M059J (cell line): ENCODE measurements at regions not wholly inside any gene's neighbourhood (a gene's known extent, or its start where the extent isn't known, plus 50 kb on each side); places are given as distances from the start of the nearest gene placed in this dataset.

Experiments used
- DNase-seq: peaks from one replicate; pipeline ENCODE4 v3.0.0-alpha.2; 2012; ENCODE audit warnings: low read depth

GRCh38 chr3:35849496-35849895, 210.2 kb downstream of the ARPP21 start:
- DNase-seq, result no peak

DNA sequence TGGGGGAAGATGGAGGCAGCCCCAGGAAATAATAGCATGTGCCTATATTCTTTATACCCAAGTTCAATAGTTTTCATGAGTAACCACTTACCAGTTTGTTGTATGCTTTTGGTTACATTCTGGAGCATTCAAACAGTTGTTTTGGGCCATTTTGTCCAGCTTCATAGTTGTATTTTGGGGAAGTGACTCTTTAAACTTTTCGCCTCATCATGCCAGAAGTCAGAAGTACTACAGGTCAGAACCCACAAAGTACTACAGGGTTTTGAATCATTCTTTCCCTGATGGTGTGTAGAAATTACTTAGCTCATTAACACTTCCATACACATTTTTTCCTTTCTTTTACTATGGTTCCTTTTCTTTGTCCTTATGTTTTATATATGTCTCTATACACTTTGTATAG, 210.6 kb downstream of the ARPP21 start:
- no peak for DNase-seq

GRCh38 chr3:35857004-35857403, 217.7 kb downstream of the ARPP21 start:
- no peak for DNase-seq

- no peak for DNase-seq
Observed at GRCh38 chr3:35862057-35862456, 222.7 kb downstream of the ARPP21 start.

GRCh38 chr3:35864871-35865270, 225.5 kb downstream of the ARPP21 start:
- no peak for DNase-seq

DNA sequence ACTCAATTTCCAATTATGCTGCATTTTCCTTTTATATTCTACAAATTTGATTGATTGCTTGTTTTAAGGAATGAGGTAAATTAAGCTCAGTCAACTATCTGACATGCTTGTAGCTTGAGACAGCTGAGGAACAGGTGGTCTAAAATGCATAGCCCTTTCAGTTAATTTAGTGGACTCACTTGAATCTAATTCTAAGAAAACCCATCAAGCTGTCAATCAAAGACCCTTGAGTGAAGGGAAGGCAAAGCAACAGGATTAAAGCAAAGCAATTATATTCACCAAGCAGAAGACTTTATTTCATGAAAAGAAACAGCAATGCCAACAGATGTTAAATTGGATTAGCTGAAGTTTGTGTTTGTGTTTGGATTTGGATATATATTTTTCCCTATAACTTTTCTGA, 228.5 kb downstream of the ARPP21 start:
- no peak for DNase-seq

GRCh38 chr3:35871009-35871408, 231.7 kb downstream of the ARPP21 start:
- no peak for DNase-seq

- no peak for DNase-seq
Observed at GRCh38 chr3:35883929-35884328, 244.6 kb downstream of the ARPP21 start.

GRCh38 chr3:35894735-35895134, 255.4 kb downstream of the ARPP21 start:
- DNase-seq, result no peak

DNA sequence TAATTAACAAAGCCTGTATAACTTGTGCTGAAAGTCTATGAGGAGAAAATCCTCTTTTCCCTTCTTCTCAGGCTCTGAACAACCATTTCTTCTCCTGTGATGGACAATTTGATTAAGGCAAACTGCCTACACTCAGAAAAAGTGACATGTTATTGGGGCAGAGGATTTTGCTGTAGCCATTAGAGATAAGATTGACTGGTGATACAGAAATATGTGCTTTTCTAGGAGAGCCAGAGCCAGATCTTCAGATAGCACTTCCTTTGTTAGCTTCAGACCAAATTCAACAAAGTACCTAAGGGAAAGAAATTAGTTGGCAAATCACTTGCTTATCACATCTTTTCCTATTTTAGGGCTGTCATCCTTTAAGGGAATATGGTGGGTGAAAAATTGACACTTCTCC, 259.9 kb downstream of the ARPP21 start:
- no peak for DNase-seq

- no peak for DNase-seq
Observed at GRCh38 chr3:35900079-35900478, 260.8 kb downstream of the ARPP21 start.

- peak; percentile 52 for DNase-seq
Observed at GRCh38 chr3:35908366-35909232, 269.3 kb downstream of the ARPP21 start.

DNA sequence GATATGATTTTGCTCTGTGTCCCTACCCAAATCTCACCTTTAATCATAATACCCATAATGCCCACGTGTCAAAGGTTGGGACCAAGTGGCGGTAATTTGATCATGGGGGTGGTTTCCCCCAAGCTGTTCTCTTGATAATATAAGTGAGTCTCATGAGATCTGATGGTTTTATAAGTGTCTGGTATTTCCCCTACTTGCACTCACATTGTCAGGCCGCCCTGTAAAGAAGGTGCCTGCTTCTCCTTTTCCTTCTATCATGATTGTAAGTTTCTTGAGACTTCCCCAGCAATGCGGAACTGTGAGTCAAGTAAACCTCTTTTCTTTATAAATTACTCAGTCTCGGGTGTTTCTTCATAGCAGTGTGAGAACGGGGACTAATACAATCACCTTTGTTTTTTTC, 279.8 kb downstream of the ARPP21 start:
- DNase-seq, result no peak

GRCh38 chr3:35921718-35922117, 282.4 kb downstream of the ARPP21 start:
- peak; percentile 31 for DNase-seq

- peak; percentile 54 for DNase-seq
Observed at GRCh38 chr3:35924070-35924469, 284.7 kb downstream of the ARPP21 start.

- DNase-seq, result no peak
Observed at GRCh38 chr3:35927441-35927840, 288.1 kb downstream of the ARPP21 start.

GRCh38 chr3:35929158-35929557, 289.8 kb downstream of the ARPP21 start:
- peak; percentile 62 for DNase-seq

DNA sequence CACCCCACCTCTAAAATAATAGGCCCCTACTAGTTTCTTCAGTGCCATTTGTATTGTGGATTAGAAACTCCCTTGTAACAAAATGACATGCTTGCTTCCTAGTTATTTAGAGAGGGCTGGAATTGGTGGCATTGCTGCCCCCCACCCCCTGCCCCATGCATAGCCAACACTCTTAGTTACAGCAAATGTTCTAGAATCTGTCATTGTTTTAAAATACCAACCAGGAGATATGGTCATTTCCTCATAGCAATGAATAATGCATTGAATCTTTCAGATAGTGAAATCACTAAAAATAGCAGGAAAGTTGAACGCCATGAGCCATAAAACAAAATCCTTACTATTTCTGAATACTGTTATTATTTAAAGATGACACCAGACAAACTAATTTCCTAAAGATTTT, 292.5 kb downstream of the ARPP21 start:
- no peak for DNase-seq

GRCh38 chr3:35932995-35933394, 293.7 kb downstream of the ARPP21 start:
- DNase-seq, result peak; percentile 88

DNA sequence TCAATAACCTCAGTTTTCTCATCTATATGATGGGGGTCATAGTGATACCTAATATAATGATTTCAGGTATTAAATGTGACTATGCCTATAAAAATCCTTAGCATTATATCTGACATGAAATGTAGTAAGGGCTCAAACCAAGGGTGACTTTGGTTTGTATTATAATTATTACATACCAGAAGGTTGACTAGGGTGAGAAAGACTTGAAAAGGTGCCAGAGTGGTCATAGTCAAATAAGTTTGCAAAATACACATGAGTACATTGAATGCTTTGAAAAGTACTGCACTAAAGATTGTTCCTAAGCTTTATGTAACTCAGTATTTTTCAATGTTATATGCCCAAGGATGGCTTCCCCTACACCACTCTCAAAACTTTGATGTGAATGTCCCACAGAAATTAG, 297.2 kb downstream of the ARPP21 start:
- peak; percentile 39 for DNase-seq

GRCh38 chr3:35944926-35945710, 305.8 kb downstream of the ARPP21 start:
- DNase-seq, result peak; percentile 76

DNA sequence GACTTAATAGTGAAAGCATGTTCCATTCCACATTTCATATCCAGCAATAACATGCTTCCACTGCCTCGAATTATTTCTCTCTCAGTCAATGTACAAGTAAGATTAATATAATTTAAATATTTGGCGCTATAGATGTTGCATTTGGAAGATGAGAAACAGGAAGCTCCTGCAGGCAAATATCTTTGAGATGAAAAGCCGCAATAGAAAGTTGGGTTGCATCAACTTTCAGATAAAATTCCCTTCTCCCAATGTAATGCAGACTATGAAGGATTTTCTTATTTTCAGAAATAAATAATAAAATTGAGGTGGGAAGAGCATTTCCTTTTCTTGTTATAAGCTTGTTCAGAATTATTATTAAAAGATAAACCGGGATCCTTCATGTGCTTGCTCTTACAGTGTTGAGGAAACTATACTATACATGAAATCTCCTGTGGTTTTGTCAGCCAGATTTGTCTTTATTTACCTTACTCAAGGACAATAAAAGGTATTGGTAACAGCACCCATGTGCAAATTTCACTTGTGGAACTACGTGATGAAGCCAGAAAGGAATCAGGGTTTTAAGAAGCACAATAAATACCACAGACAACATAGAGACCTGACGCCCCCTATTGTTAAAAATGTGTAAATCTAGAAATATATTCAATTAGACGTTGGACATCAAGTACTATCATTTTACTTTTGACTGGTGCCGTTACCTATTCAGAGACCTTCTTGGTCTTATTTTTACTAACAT, 307.0 kb downstream of the ARPP21 start:
- DNase-seq, result peak; percentile 36
